CD4-positive, alpha-beta T cell treated with Interferon alpha-2 for 1 hour (primary cell): ENCODE measurements at regions not wholly inside any gene's neighbourhood (a gene's known extent, or its start where the extent isn't known, plus 50 kb on each side); places are given as distances from the start of the nearest gene placed in this dataset.
"Not testable (repeated sequence)": the region's sequence is repeated elsewhere in the genome, so short reads cannot be mapped to it uniquely, and the experiment has no call there.

ENCODE experiments used
- DNase-seq, 2 donors: peaks; one replicate each; pipeline ENCODE4 v3.0.0-alpha.2; 2020 to 2022

- no peak for DNase-seq
Observed at GRCh38 chr5:100697970-100698369, 162.8 kb downstream of the FAM174A start.

- DNase-seq: peak in 1 of 2 donors; percentile 16
Observed at GRCh38 chr5:100706776-100707175, 171.6 kb downstream of the FAM174A start.

- DNase-seq: no peak
Observed at GRCh38 chr5:100708645-100709171, 173.5 kb downstream of the FAM174A start.

GRCh38 chr5:100709771-100710170 lies 174.6 kb downstream of the FAM174A start:
- no peak for DNase-seq

- DNase-seq: not testable (repeated sequence)
Observed at GRCh38 chr5:100714780-100715179, 179.6 kb downstream of the FAM174A start.

- no peak for DNase-seq
Observed at GRCh38 chr5:100722657-100723056, 180.4 kb downstream of the ST8SIA4 start.

GRCh38 chr5:100723229-100723628 lies 179.9 kb downstream of the ST8SIA4 start:
- no peak for DNase-seq

- DNase-seq: no peak
Observed at GRCh38 chr5:100726116-100726515, 177.0 kb downstream of the ST8SIA4 start.

- peak in 1 of 2 donors; percentile 64 for DNase-seq
Observed at GRCh38 chr5:100731768-100732167, 171.3 kb downstream of the ST8SIA4 start.

- DNase-seq: peak in 1 of 2 donors; percentile 1
Observed at GRCh38 chr5:100746730-100747129, 156.4 kb downstream of the ST8SIA4 start.

- DNase-seq: no peak
Observed at GRCh38 chr5:100749771-100750284, 153.3 kb downstream of the ST8SIA4 start.

- DNase-seq: no peak
Observed at GRCh38 chr5:100755435-100755834, 147.6 kb downstream of the ST8SIA4 start.
